HG02943 (cell line): ENCODE measurements at regions not wholly inside any gene's neighbourhood (a gene's known extent, or its start where the extent isn't known, plus 50 kb on each side); places are given as distances from the start of the nearest gene placed in this dataset.
A peak's percentile ranks its signal among the peaks of the same experiment; 100 is the strongest.

Experiments used
- ATAC-seq: cut with Tn5 transposase; IDR thresholded peaks from one replicate; pipeline ENCODE4 v1.9.1; 2021; ENCODE audit warnings: mild to moderate bottlenecking, low read depth, moderate library complexity; ENCODE audit not compliant: unreplicated experiment

- no peak for ATAC-seq
These were observed 68.7 kb upstream of the MDFIC start for GRCh38 chr7:114853189-114853588.

- ATAC-seq: no peak
These were observed 67.5 kb upstream of the MDFIC start for GRCh38 chr7:114854369-114854768.

DNA sequence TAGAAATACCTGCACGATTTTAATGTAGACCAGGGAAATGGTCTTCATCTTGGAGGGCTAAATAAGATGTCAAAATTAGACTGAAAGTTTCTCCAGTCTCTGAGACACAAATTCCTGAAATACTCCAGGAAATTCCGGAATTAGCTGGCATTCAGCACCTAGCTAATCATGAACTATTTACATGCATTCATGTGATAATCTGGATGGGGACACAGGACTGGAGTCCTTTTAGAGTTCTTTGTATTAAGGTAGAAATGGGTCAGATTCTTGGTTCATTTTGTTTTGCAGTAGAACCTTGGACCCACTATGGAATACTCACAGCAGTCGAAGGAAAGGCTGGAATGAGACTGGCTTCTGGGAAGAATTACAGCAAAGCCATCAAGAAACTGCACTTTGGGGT lies 65.3 kb upstream of the MDFIC start:
- ATAC-seq: no peak

GRCh38 chr7:114857605-114858004 lies 64.3 kb upstream of the MDFIC start:
- ATAC-seq: no peak

- ATAC-seq: no peak
These were observed 62.4 kb upstream of the MDFIC start for GRCh38 chr7:114859477-114859876.

DNA sequence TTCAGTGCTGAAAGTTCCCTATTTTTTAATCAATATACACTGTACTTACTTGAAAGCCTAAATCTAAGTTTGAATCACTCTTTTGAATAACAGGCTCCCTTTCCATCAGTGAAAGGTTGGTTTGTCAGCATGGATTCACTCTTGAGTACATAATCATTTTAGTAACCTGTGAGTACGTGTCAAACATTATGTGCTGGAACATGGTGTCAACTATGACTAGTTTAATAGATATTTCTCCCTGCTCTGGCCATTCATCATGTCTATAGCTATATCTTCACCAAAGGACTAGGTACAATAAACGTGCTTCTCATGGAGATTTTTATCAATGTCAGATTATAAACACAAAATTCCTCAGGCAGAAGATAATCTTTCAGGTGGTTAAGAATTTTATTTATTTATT lies 61.7 kb upstream of the MDFIC start:
- no peak for ATAC-seq

GRCh38 chr7:114862406-114862805 lies 59.5 kb upstream of the MDFIC start:
- no peak for ATAC-seq

- ATAC-seq: no peak
These were observed 57.6 kb upstream of the MDFIC start for GRCh38 chr7:114864278-114864677.

DNA sequence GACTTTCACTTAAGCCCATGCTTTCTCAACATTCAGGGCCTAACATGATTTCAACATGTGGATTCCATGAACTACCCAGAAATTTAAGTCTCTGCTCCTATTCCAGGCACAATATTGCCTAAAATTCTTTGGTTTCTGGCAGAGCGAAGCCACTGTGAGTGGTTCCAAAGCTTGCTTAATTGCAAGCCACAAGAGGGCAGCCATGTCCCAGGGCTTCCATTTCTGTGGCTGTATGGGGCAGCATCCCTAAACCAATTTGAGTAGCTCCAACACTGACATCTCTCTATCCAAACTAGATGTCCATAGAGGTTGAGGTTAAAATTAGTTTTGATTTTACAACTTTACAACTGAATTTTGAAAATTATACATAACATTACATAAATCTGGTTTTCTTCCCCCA lies 56.3 kb upstream of the MDFIC start:
- ATAC-seq: peak; percentile 88
